ENCODE measurements at regions not wholly inside any gene's neighbourhood (a gene's known extent, or its start where the extent isn't known, plus 50 kb on each side); places are given as distances from the start of the nearest gene placed in this dataset.

DNA sequence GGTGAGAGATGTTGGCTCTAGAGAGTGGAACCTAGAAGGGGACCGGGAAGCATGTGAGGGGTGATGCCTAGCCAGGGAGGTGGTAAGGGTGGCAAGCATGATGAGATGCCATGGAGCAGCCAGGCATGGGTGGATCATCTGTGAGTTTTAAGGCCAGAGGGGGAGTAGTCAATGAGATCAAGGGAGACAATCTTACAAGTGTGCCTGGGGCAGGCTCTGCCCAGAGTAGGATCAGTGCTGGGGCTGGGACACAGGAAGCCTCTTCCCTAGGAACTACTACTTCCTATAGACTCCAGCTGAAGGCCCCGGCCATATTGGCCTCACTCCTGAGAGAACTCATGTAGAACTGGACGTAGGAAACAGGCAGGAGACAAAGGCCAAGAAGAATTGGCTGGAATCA lies 192.4 kb upstream of the CSF3R start:
- no peak for TF ChIP-seq HDGF (IDR thresholded peaks at IDR 0.05; ENCODE audit: borderline replicate concordance)
- no peak for TF ChIP-seq ZNF384 (IDR thresholded peaks at IDR 0.05)
- TF ChIP-seq L3MBTL2 (conservative IDR thresholded peaks at IDR 0.05): no peak
- TF ChIP-seq ELF4 (IDR thresholded peaks at IDR 0.05): no peak
- TF ChIP-seq BHLHE40 (IDR thresholded peaks at IDR 0.05; ENCODE audit: borderline replicate concordance): no peak
